Activated CD4-positive, alpha-beta T cell treated with anti-CD3 and anti-CD28 coated beads for 36 hours (primary cell): ENCODE measurements at regions not wholly inside any gene's neighbourhood (a gene's known extent, or its start where the extent isn't known, plus 50 kb on each side); places are given as distances from the start of the nearest gene placed in this dataset.

Experiments used
- ATAC-seq: fragments of 200-7000 bp; cut with Tn5 transposase; one replicate; pipeline ENCODE4 v1.10.0; 2021; ENCODE audit warnings: mild to moderate bottlenecking, moderate library complexity
- CTCF ChIA-PET: fragments of 350-600 bp; sonication (Branson Sonifier 250); formaldehyde crosslinking; loops from one replicate; lab custom pipeline; 2021; ENCODE audit warnings: antibody characterized with exemption; lab: Charles Lee
- POLR2A ChIA-PET: fragments of 350-600 bp; sonication (Branson Sonifier 250); formaldehyde crosslinking; loops from one replicate; lab custom pipeline; 2021; ENCODE audit warnings: antibody characterized with exemption, inconsistent platforms; lab: Charles Lee
- DNase-seq: peaks from one replicate; pipeline ENCODE4 v3.0.0-alpha.2; 2020
- H3K27ac Mint-ChIP-seq: one replicate; pipeline ENCODE4 v1.8.0; 2021; ENCODE audit warnings: mixed read lengths
- H3K27me3 Mint-ChIP-seq: one replicate; pipeline ENCODE4 v1.8.0; 2021; ENCODE audit warnings: mixed read lengths
- H3K36me3 Mint-ChIP-seq: one replicate; pipeline ENCODE4 v1.8.0; 2021; ENCODE audit warnings: low read depth, mixed read lengths
- H3K4me1 Mint-ChIP-seq: one replicate; pipeline ENCODE4 v1.8.0; 2021; ENCODE audit warnings: mixed read lengths
- H3K4me3 Mint-ChIP-seq: one replicate; pipeline ENCODE4 v1.8.0; 2021; ENCODE audit warnings: mild to moderate bottlenecking, moderate library complexity, mixed read lengths
- H3K9me3 Mint-ChIP-seq: one replicate; pipeline ENCODE4 v1.8.0; 2021; ENCODE audit warnings: low read depth, mixed read lengths
- intact Hi-C, 2 experiments: fragments of 100-400 bp; cut with DNase I in 1 of 2; cut with micrococcal nuclease in 1 of 2; formaldehyde crosslinking; loops; one replicate each; pipeline versions ENCODE4 v1.14.2 to v1.15.1; 2022 to 2024; cut with DNase I, micrococcal nuclease

DNA sequence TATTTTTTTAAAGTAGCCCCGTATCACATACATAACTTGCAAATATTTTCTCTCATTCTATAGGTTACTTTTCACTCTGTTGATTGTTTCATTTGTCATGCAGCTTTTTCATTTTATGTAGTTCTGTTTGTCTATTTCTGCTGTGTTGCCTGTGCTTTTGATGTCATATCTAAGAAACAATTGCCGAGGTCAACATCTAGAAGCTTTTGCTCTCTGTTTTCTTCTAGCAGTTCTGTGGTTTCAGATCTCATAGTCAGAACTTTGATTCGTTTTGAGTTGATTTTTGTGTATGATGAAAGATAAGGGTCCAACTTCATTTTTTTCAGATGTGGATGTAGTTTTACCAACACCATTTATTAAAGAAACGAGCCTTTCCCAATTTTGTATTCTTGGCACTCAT lies 79.5 kb downstream of the CD200 start:
- no peak overlapping the region for H3K4me3 Mint-ChIP-seq

DNA sequence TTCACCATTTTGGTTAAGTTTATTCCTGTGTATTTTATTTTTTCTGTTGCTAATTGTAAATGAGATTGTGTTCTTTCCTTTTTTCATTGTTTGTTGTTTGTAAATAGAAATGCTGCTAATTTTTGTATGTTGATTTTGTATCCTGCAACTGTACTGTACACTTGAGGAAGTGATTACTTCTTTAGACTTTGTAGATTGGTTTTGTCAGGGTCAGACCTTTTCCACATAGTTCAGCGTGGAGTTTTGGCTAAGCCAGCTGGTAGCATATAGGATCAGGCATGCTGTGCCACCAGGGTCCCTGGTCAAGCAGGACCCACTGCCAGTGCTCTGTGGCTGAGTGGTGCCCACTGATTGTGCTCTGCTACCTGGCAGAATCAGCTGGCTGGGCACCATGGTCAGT lies 80.1 kb downstream of the CD200 start:
- ChIA-PET CTCF (no interaction called here), POLR2A (no interaction called here)
- DNase-seq: no peak
- ATAC-seq: no peak
- Mint-ChIP-seq H3K9me3 (no peaks in the 10 kb centered on the region), H3K4me1 (peaks cover 10% of the 10 kb centered on the region), H3K27ac (no peak overlapping the region), H3K27me3 (no peaks in the 10 kb centered on the region), H3K36me3 (peaks cover 2% of the 10 kb centered on the region), H3K4me3 (no peak overlapping the region)
- intact Hi-C loops: no loop called here

More for the DNA sequence above, 79.5 kb downstream of the CD200 start:
- Mint-ChIP-seq H3K9me3 (no peaks in the 10 kb centered on the region), H3K27ac (no peak overlapping the region), H3K27me3 (no peaks in the 10 kb centered on the region), H3K4me1 (peaks cover 15% of the 10 kb centered on the region), H3K36me3 (peaks cover 2% of the 10 kb centered on the region)
- ChIA-PET CTCF (no interaction called here), POLR2A (no interaction called here)
- ATAC-seq: peak; percentile 42
- DNase-seq: no peak
- intact Hi-C loops: no loop called here

DNA sequence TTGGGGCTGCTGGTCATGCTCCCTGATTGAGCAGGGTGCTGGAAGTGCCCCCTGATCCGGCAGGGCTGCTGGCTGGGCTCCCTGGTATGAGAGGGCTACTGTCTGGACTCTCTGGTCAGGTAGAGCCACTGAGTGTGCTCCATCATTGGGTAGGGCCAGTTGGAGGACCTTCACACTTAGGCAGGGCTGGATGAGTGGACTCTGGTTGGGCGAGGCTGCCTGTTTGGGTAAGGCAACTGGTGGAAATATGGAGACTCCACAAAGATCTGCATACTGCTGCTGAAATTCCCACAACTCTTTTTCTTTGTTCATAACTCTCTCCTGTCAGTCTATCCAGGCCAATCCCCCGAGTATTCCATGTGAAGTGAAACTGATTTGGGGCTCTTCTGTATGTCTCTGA lies 80.8 kb downstream of the CD200 start:
- CTCF ChIA-PET: no interaction called here
- Mint-ChIP-seq H3K27me3 (no peaks in the 10 kb centered on the region), H3K36me3 (peaks cover 2% of the 10 kb centered on the region), H3K4me3 (no peak overlapping the region), H3K9me3 (no peaks in the 10 kb centered on the region), H3K27ac (no peak overlapping the region), H3K4me1 (peaks cover 8% of the 10 kb centered on the region)
- ATAC-seq: no peak
- POLR2A ChIA-PET: no interaction called here
- no peak for DNase-seq
- intact Hi-C loops: loop anchor here in 1 of 2 experiments (2.0 kb wide), 1 partner anchor 17 kb away; no protein-coding TSS in a partner anchor
